Astrocyte (in vitro differentiated cells and primary cell): ENCODE measurements at regions not wholly inside any gene's neighbourhood (a gene's known extent, or its start where the extent isn't known, plus 50 kb on each side); places are given as distances from the start of the nearest gene placed in this dataset.

Experiments used
- DNase-seq: peaks from one replicate; pipeline ENCODE4 v3.0.0-alpha.2; 2010; ENCODE audit warnings: low read depth
- FAIRE-seq: peaks from 2 replicates; lab custom pipeline; 2011; peaks lifted over from hg19 to GRCh38; lab: Jason Lieb, UNC
- H2AFZ ChIP-seq: 2 replicates; pipeline ENCODE4 v1.6.0; 2012; ENCODE audit warnings: low read depth, low read length, inconsistent platforms
- H3K27ac ChIP-seq: 2 replicates; pipeline ENCODE4 v1.5.1; 2011; ENCODE audit warnings: low read depth, low read length, inconsistent platforms
- H3K27me3 ChIP-seq: 2 replicates; pipeline ENCODE4 v1.6.0; 2011; ENCODE audit warnings: low read length, inconsistent platforms; ENCODE audit not compliant: insufficient read depth
- H3K36me3 ChIP-seq: 2 replicates; pipeline ENCODE4 v1.5.1; 2011; ENCODE audit warnings: low read length, inconsistent platforms; ENCODE audit not compliant: insufficient read depth
- H3K4me1 ChIP-seq: 2 replicates; pipeline ENCODE4 v1.5.1; 2011; ENCODE audit warnings: low read length, inconsistent platforms; ENCODE audit not compliant: insufficient read depth
- H3K4me2 ChIP-seq: 2 replicates; pipeline ENCODE4 v1.6.0; 2012; ENCODE audit warnings: low read length, inconsistent platforms
- H3K4me3 ChIP-seq: 2 replicates; pipeline ENCODE4 v1.5.1; 2011; ENCODE audit warnings: low read depth, mild to moderate bottlenecking, low read length, inconsistent platforms; ENCODE audit not compliant: insufficient read depth
- H3K79me2 ChIP-seq: 2 replicates; pipeline ENCODE4 v1.6.0; 2012; ENCODE audit warnings: mild to moderate bottlenecking, low read length, inconsistent platforms; ENCODE audit not compliant: insufficient read depth
- H3K9ac ChIP-seq: 2 replicates; pipeline ENCODE4 v1.6.0; 2012; ENCODE audit warnings: mild to moderate bottlenecking, low read length, inconsistent platforms
- H3K9me3 ChIP-seq: 2 replicates; pipeline ENCODE4 v1.5.1; 2012; ENCODE audit warnings: low read depth, mild to moderate bottlenecking, low read length, inconsistent platforms; ENCODE audit not compliant: insufficient read depth
- H4K20me1 ChIP-seq: 2 replicates; pipeline ENCODE4 v1.6.0; 2012; ENCODE audit warnings: low read length, inconsistent platforms; ENCODE audit not compliant: insufficient read depth
- H3K27ac Mint-ChIP-seq: one replicate; pipeline ENCODE4 v1.8.0; 2021; ENCODE audit warnings: mild to moderate bottlenecking, mixed read lengths; ENCODE audit not compliant: unreplicated experiment
- H3K27me3 Mint-ChIP-seq: one replicate; pipeline ENCODE4 v1.8.0; 2021; ENCODE audit warnings: low read depth, mixed read lengths; ENCODE audit not compliant: unreplicated experiment
- H3K36me3 Mint-ChIP-seq: one replicate; pipeline ENCODE4 v1.8.0; 2021; ENCODE audit warnings: low read depth, mixed read lengths; ENCODE audit not compliant: unreplicated experiment
- H3K4me1 Mint-ChIP-seq: one replicate; pipeline ENCODE4 v1.8.0; 2021; ENCODE audit warnings: low read depth, mixed read lengths; ENCODE audit not compliant: unreplicated experiment
- H3K4me3 Mint-ChIP-seq: one replicate; pipeline ENCODE4 v1.8.0; 2021; ENCODE audit warnings: mild to moderate bottlenecking, moderate library complexity, mixed read lengths; ENCODE audit not compliant: unreplicated experiment
- H3K9me3 Mint-ChIP-seq: one replicate; pipeline ENCODE4 v1.8.0; 2021; ENCODE audit warnings: mild to moderate bottlenecking, mixed read lengths; ENCODE audit not compliant: unreplicated experiment
- CTCF ChIP-seq: IDR thresholded peaks from 2 replicates; pipeline ENCODE4 v1.5.1; 2011; ENCODE audit warnings: low read depth, mild to moderate bottlenecking, inconsistent platforms, low read length, moderate library complexity; ENCODE audit not compliant: insufficient read depth
- EZH2 ChIP-seq: IDR thresholded peaks from 2 replicates; pipeline ENCODE4 v1.6.1; 2012; ENCODE audit warnings: mild to moderate bottlenecking, low read length, inconsistent platforms; ENCODE audit not compliant: insufficient read depth

- Mint-ChIP-seq H3K9me3 (no peaks in the 10 kb centered on the region), H3K4me3 (no peak overlapping the region), H3K36me3 (no peaks in the 10 kb centered on the region), H3K27me3 (no peaks in the 10 kb centered on the region), H3K27ac (no peak overlapping the region), H3K4me1 (peaks cover 5% of the 10 kb centered on the region)
- Histone ChIP-seq H3K4me3 (no peak overlapping the region), H3K4me2 (no peak overlapping the region), H3K27ac (no peak overlapping the region), H3K4me1 (no peaks in the 10 kb centered on the region), H2AFZ (no peak overlapping the region), H4K20me1 (no peaks in the 10 kb centered on the region), H3K9ac (no peak overlapping the region), H3K9me3 (no peaks in the 10 kb centered on the region), H3K79me2 (no peaks in the 10 kb centered on the region), H3K27me3 (no peaks in the 10 kb centered on the region), H3K36me3 (no peaks in the 10 kb centered on the region)
- FAIRE-seq (no peak), DNase-seq (peak; percentile 36)
- TF ChIP-seq CTCF (no peak), EZH2 (no peak)
Measured at GRCh38 chr10:61068471-61068870, 124.5 kb upstream of the RHOBTB1 start.

GRCh38 chr10:61067671-61068336, 123.8 kb upstream of the RHOBTB1 start:
- H3K9me3 ChIP-seq: no peaks in the 10 kb centered on the region
- H3K27ac Mint-ChIP-seq: no peak overlapping the region
- H3K4me3 ChIP-seq: no peak overlapping the region
- no peak overlapping the region for H3K4me2 ChIP-seq
- H3K4me1 Mint-ChIP-seq: peaks cover 5% of the 10 kb centered on the region
- no peak overlapping the region for H3K9ac ChIP-seq
- no peaks in the 10 kb centered on the region for H3K27me3 Mint-ChIP-seq
- no peaks in the 10 kb centered on the region for H3K27me3 ChIP-seq
- FAIRE-seq (no peak), DNase-seq (no peak)
- no peak overlapping the region for H3K27ac ChIP-seq
- no peaks in the 10 kb centered on the region for H3K36me3 ChIP-seq
- no peak overlapping the region for H3K4me3 Mint-ChIP-seq
- H3K9me3 Mint-ChIP-seq: no peaks in the 10 kb centered on the region
- H3K36me3 Mint-ChIP-seq: no peaks in the 10 kb centered on the region
- no peaks in the 10 kb centered on the region for H3K4me1 ChIP-seq
- no peaks in the 10 kb centered on the region for H3K79me2 ChIP-seq
- TF ChIP-seq CTCF: no peak
- no peak for TF ChIP-seq EZH2
- no peaks in the 10 kb centered on the region for H4K20me1 ChIP-seq
- H2AFZ ChIP-seq: no peak overlapping the region

GRCh38 chr10:61066661-61067344, 122.8 kb upstream of the RHOBTB1 start:
- no peak for DNase-seq
- FAIRE-seq: no peak
- no peaks in the 10 kb centered on the region for H3K9me3 Mint-ChIP-seq

More at GRCh38 chr10:61066661-61067344, 122.8 kb upstream of the RHOBTB1 start:
- Histone ChIP-seq H3K4me1 (no peaks in the 10 kb centered on the region), H3K9me3 (no peaks in the 10 kb centered on the region), H3K27ac (no peak overlapping the region), H4K20me1 (no peaks in the 10 kb centered on the region), H3K36me3 (no peaks in the 10 kb centered on the region), H3K79me2 (no peaks in the 10 kb centered on the region), H3K27me3 (no peaks in the 10 kb centered on the region), H3K4me2 (no peak overlapping the region), H3K9ac (no peak overlapping the region), H3K4me3 (no peak overlapping the region), H2AFZ (no peak overlapping the region)
- Mint-ChIP-seq H3K36me3 (no peaks in the 10 kb centered on the region), H3K4me3 (no peak overlapping the region), H3K4me1 (peaks cover 5% of the 10 kb centered on the region), H3K27me3 (no peaks in the 10 kb centered on the region), H3K27ac (no peak overlapping the region)
- TF ChIP-seq CTCF (no peak), EZH2 (no peak)
